ENCODE measurements at regions not wholly inside any gene's neighbourhood (a gene's known extent, or its start where the extent isn't known, plus 50 kb on each side); places are given as distances from the start of the nearest gene placed in this dataset.

DNA sequence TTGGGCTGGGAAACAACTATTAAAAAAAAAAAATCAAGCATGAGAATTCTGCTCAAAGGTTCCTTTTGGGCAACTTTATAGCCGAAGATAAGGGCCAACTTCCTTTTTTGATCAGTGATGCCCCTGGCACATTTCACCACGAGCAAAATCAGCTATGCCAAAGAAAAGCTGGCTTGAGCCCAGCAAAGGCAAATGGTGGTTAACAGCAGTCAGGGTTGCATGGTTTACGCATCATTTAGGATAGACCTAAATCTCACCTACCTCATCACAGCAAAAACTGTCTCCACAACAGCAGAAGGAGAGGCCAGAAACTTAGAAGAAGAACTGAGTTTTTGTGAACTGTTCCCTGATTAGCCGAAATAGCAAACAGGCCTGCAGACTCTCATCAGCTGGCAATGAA, 220.1 kb upstream of the CDIN1 start:
- TF ChIP-seq CTCF (IDR thresholded peaks at IDR 0.05): no peak
- no peak for TF ChIP-seq EZH2 (IDR thresholded peaks at IDR 0.05)
- no peak for TF ChIP-seq EZH2phosphoT487 (IDR thresholded peaks at IDR 0.05)

All from neural progenitor cell (in vitro differentiated cells).